Upper lobe of left lung (tissue), 4 donors: ENCODE measurements at regions not wholly inside any gene's neighbourhood (a gene's known extent, or its start where the extent isn't known, plus 50 kb on each side); places are given as distances from the start of the nearest gene placed in this dataset.

Source experiments
- CTCF ChIP-seq, 6 experiments: fragments of 450-650 bp in 4 of 6; fragments of 200-600 bp in 2 of 6; sonication (generic) in 2 of 6; IDR thresholded peaks; one replicate each; pipeline ENCODE4 v1.5.1; 2016 to 2019; ENCODE audit warnings: antibody characterized with exemption in 6 of 6
- POLR2A ChIP-seq, 4 donors: fragments of 450-650 bp; IDR thresholded peaks; one replicate each; pipeline ENCODE4 v1.5.1; 2016 to 2017; ENCODE audit warnings: antibody characterized with exemption in 4 of 4, mild to moderate bottlenecking in 2 of 4
- POLR2AphosphoS5 ChIP-seq, 2 donors: sonication (generic); formaldehyde crosslinking; IDR thresholded peaks; one replicate each; pipeline ENCODE4 v1.5.1; 2017; ENCODE audit warnings: antibody characterized with exemption in 2 of 2

DNA sequence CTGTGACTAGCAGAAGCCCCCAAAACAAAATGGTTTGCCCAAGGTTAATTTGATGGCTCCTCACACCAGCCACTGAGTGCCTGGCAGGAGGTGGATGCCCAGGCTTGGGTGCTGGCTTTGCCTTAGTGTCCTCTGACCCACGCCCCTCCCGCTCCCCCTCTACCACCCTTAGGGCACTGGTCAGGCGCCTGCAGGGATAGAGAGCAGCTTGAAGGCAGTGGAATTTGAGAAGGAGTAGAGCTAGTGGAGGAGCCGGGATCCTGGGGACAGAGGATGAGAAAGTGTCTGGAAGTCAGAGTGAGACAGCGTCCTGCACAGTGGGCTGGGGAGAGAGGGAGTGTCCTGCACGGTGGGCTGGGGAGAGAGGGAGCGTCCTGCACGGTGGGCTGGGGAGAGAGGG, 139.4 kb downstream of the DNAJB6 start:
- TF ChIP-seq POLR2A (IDR thresholded peaks at IDR 0.05) = no peak
- TF ChIP-seq CTCF (IDR thresholded peaks at IDR 0.05) = no peak
- no peak for TF ChIP-seq POLR2AphosphoS5 (IDR thresholded peaks at IDR 0.05)
